Middle frontal gyrus (tissue), 1 donor: ENCODE measurements at regions not wholly inside any gene's neighbourhood (a gene's known extent, or its start where the extent isn't known, plus 50 kb on each side); places are given as distances from the start of the nearest gene placed in this dataset.

Experiments used
- DNase-seq: peaks from one replicate; pipeline ENCODE4 v3.0.0-alpha.2; 2015; ENCODE audit warnings: low spot score; ENCODE audit errors: extremely low spot score

- DNase-seq = no peak
Measured at GRCh38 chr3:72241525-72241924, 456.6 kb upstream of the PROK2 start.

DNA sequence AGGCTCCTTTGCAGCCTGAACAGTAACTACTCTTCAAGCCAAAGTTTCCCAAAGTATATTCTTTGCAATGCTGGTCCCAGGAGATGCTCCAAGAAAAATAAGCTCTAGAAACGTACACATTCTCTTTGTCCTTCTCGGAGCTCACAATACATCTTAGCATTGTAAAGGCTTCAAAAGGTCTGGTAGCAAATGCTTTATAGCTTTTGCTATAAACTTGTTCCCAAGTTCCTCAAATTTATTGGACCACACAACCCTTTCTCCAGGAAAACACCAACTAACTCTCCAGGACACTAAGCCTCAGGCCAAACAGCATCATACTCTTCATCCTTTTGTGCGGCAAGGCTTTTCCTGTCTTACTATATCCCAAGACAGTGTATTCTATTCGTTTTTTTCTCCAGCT, 455.6 kb upstream of the PROK2 start:
- DNase-seq = no peak

GRCh38 chr3:72238801-72239200, 453.9 kb upstream of the PROK2 start:
- DNase-seq = no peak

GRCh38 chr3:72238010-72238691, 453.2 kb upstream of the PROK2 start:
- no peak for DNase-seq

DNA sequence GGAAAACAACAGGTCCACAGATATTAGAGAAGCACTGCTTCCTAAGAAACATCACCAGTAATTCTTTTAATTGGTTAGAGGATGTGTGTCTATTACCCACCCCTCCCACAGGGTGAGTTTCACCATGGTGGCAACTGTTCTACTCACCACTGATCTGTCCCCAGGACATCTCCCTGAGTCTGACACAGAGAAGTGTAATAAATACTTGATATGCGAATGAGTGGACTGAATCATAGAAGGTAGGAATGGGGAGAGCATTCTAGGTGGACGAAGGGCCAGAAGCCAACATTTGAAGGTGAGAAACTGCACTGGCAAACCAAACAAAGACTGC, 452.7 kb upstream of the PROK2 start:
- no peak for DNase-seq

DNA sequence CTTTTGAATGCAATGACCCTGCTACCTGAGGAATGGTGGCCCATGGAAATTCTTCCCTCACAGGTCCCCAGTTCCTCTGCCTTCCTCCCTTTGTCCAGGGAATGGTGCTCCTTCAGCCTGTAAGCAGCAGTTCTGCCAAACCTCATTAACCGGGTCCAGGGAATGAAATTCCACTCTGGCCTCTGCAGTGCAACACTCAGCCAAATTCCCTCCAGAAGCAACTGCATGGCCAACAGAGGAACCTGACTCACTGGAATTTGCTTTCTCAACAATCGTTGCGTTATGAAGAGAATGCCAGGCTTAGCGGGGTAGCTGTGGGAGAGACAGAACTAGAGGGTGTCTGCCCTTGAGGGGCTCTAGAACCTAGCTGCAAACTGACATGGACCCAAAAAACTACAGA, 449.4 kb upstream of the PROK2 start:
- no peak for DNase-seq

- DNase-seq = no peak
Measured at GRCh38 chr3:72233571-72233970, 448.6 kb upstream of the PROK2 start.

- DNase-seq = no peak
Measured at GRCh38 chr3:72232777-72233176, 447.8 kb upstream of the PROK2 start.

DNA sequence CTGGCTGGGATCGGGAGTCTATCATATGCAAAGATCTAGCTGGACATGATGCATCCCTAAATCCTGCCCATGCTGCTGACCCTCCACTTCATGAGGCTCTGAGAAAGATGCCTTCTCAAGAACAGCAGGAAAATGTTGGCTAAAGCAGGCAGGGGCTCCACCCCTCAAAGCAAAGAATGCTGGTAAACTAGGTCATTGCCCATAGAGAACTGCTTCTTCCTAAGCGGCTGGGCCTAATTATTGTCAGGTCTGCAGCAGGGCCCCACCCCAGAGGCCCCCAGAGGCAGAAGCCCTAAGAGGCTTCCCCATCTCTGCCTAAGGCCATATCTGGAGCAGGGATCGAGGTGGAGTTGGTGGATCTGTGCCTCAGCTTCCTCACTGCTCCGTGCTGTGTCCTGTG, 447.4 kb upstream of the PROK2 start:
- DNase-seq = no peak

DNA sequence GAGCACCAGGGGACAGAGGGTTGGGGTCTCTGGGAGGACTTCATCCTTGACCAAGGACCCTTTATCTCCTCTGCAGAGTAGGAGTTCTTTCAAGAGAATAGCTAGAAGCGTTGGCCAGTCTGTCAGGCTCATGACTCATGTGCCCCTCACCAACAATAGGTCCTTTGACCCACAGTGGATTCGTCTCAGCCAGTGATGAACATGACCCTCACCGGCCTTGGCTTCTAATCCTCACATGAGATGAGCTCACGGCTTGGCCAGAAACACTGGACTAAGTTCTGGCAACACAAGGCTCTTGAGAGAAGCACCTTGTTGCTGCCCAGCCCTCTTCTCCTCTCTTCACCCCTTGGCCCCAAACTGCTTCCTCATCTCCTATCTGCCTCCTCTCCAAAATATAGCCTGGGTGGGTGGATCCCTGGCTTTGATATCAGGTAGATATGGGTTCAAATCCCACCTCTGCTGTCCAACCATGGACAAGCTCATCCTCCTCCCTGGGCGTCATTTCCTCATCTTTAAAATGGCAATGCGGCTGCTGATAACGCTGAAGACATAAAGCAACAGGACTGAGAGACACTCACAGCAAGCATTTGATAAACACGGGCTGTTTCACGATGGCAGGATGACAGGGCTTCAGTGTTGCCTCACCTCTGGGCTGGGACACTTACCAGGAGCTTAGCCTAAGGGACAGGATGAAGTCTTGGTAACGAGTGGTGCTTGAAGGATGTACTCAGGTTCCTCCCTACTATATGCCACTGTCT, 446.7 kb upstream of the PROK2 start:
- DNase-seq = peak; percentile 67

- no peak for DNase-seq
Measured at GRCh38 chr3:72230774-72231379, 445.9 kb upstream of the PROK2 start.

DNA sequence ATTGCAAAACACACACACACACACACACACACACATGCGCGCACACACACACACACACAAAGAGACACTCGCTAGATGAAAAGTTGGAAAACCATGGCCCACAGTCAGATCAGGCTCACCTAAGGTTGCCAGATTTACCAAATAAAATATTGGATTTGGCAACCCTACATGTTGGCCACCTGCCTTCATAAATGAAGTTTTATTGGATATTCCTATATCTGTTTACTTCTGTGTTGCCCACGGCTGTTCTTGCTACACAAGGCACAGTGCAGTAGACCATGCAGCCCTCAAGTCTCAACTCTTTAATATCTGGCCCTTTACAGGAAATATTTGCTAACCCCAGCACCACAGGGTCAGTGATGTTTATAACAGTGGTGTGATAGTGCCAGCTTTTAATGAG, 445.0 kb upstream of the PROK2 start:
- DNase-seq = no peak

GRCh38 chr3:72227486-72228070, 442.6 kb upstream of the PROK2 start:
- no peak for DNase-seq

DNA sequence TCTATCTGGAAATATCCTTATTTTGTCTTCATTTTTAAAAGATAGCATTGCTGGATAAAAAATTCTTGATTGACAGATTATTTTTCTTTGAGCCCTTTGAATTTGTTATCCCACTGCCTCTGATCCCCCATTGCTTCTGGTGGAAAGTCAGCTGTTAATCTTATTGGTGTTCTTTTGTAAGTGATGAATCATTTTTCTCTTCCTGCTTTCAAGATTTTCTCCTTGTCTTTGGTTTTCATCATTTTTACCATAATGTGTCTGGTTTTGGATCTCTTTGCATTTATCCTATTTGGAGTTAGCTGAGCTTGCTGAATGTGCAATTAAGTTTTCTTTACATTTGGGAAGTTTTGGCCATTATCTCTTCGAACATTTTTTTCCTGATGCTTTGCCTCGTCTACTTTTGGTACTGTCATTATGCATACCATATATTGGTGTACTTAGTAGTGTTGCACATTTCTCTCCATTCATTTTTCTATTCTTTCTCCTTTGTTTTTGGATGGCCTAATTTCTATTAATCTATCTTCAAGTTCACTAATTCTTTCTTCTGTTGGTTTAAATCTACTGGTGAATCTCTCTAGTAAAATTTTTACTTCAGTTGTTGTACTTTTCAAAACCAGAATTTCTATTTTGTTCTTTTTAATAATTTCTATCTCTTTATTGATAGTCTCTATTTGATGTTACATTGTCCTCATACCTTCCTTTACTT, 440.0 kb upstream of the PROK2 start:
- no peak for DNase-seq

DNA sequence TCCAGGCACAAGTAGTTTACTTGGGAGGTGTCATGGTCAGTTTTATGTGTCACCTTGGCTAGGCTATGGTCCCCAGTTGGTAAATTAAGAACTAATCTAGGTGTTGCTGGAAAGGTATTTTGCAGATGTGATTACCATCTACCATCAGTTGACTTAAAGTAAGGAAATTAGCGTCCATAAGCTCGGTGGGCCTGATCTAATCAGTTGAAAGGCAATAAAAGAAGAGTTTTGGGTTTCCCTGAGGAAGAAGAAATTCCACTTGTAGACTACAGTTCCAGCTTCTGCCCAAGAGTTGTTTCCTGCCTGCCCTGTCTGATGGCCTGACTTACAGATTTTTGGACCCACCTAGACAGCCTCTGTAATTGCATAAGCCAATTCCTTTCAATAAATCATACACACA, 438.7 kb upstream of the PROK2 start:
- DNase-seq = no peak

DNA sequence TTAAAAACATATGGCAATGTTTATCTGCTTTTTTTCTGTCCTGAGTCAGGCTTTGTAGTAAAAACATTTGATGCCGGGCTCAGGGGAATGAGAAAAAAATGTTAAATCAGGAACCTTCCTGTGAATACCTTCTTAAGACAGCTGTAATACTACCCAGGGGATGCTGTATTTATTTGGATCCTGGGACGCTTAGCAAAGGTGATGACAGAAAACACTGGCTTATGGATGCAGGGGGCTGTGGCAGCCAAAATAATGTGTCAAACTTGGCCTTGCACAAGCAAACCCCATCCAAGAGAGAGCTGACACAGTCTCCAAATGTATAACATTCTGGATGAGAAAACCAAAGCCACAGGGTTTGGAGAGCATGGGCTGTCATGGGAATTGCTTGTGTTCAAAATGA, 438.2 kb upstream of the PROK2 start:
- no peak for DNase-seq

DNA sequence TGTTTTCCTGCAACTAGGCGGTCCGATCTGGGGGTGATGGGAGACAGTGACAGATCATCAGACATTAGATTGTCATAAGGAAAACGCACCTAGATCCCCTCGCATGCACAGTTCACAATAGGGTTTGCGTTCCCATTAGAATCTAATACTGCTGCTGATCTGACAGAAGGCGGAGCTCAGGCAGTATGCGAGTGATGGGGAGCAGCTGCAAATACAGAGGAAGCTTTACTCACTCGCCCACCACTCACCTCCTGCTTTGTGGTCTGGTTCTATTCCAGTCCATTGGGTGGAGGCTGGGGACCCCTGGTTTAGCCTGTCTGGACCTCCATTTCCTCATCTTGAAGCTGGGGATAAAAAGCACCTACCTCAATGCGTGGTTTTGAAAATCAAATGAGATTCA, 437.5 kb upstream of the PROK2 start:
- DNase-seq = no peak

DNA sequence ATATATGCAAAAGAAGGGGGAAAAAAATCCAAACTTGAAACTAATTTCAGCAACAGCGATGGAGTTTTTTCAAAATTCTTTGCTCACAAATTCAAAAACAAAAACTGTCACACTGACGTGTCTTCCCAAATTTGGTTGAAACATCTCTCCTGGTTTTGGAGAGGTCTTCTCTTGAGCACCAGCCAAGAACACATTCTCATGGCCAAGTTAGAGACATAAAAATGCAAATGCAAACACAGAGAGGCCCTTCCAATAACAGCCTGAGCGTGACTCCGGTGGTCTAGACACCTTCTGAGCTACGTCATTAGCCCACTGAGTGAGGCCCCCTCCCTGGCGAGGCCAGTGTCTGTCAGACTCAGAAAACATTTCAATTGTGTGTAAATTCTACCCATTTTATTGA, 436.0 kb upstream of the PROK2 start:
- no peak for DNase-seq

DNA sequence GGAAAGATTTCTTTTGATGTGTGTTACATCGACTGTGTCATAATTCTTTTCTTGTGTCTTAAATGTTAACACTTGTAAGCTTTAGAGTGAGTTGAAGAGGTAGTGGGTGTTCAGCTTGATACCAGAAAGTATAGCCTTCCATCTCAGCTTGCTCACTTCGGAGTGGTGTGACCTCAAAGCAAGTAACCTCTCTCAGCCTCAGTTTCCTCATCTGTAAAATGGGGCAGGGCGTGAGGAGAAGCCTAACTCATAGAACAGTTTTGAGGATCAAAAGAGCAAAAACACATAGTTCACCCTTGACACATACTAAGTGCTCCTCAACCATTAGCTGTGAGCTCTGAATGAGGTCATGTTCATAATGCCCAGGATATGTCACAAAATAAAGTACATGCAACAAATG, 434.8 kb upstream of the PROK2 start:
- DNase-seq = no peak

DNA sequence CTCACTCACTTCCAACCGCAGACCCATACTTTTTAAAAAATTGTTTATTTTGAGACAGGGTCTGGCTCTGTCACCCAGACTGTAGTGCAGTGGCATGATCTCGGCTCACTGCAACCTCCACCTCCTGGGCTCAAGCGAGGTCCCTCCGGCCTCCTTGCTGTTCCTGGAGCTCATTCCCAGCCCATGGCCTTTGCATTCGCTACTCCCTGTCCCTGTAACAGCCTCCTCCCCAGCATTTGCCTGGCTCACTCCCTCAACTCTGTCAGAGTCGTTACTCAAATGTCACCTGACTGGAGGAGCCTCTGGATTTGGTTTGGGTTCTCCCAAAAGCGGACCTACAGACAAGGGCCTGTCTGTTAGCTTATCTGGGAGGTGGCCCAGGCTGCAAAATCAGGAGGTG, 432.6 kb upstream of the PROK2 start:
- DNase-seq = no peak

GRCh38 chr3:72214066-72214951, 429.4 kb upstream of the PROK2 start:
- DNase-seq = no peak
